GM12878 (cell line): ENCODE measurements at regions not wholly inside any gene's neighbourhood (a gene's known extent, or its start where the extent isn't known, plus 50 kb on each side); places are given as distances from the start of the nearest gene placed in this dataset.
"Not testable (repeated sequence)": the region's sequence is repeated elsewhere in the genome, so short reads cannot be mapped to it uniquely, and the experiment has no call there.

Source experiments
- ATAC-seq: fragments of 200-7000 bp; cut with Tn5 transposase; 3 replicates; pipeline ENCODE4 v1.9.1; 2020; ENCODE audit warnings: mild to moderate bottlenecking, moderate library complexity
- BruUV-seq: library from RNA; stranded (reverse); fragments of 400-500 nt; replicated peaks from 2 replicates; lab custom pipeline; 2021; lab: Mats Ljungman, UMichigan
- CTCF ChIA-PET: fragments of 300-600 bp; sonication (Branson Sonifier 250); formaldehyde crosslinking; extraction: SDS; loops from one replicate; lab custom pipeline; 2021; ENCODE audit warnings: inconsistent platforms; lab: Yijun Ruan, JAX
- POLR2A ChIA-PET: fragments of 350-600 bp; formaldehyde crosslinking; extraction: SDS; loops from one replicate; lab custom pipeline; 2021; ENCODE audit warnings: inconsistent platforms; lab: Charles Lee
- RAD21 ChIA-PET: fragments of 300-600 bp; sonication (Branson Sonifier 250); formaldehyde crosslinking; loops from one replicate; lab custom pipeline; 2023; ENCODE audit warnings: antibody characterized with exemption; ENCODE audit not compliant: unreplicated experiment; lab: Charles Lee
- SMC1A ChIA-PET: fragments of 300-600 bp; sonication (Branson Sonifier 250); formaldehyde crosslinking; loops from one replicate; lab custom pipeline; 2023; ENCODE audit not compliant: unreplicated experiment, uncharacterized antibody; lab: Charles Lee
- DNase-seq: peaks from one replicate; pipeline ENCODE4 v3.0.0-alpha.2; 2011; ENCODE audit warnings: low read depth, low spot score
- FAIRE-seq: peaks from 3 replicates; lab custom pipeline; 2011; peaks lifted over from hg19 to GRCh38; lab: Jason Lieb, UNC
- H2AFZ ChIP-seq: 2 replicates; pipeline ENCODE4 v1.6.0; 2011; ENCODE audit warnings: low read depth, low read length, control low read depth; ENCODE audit not compliant: control insufficient read depth
- H3K27ac ChIP-seq: 2 replicates; pipeline ENCODE4 v1.5.1; 2011; ENCODE audit warnings: control low read depth; ENCODE audit not compliant: control insufficient read depth, insufficient read depth
- H3K27me3 ChIP-seq, 2 experiments: replicated peaks in 1 of 2; 2 replicates each; pipeline versions ENCODE4 v1.6.0 to v1.6.1; 2011; ENCODE audit warnings: low read length in 1 of 2; ENCODE audit not compliant: control insufficient read depth in 2 of 2, insufficient read depth in 2 of 2
- H3K36me3 ChIP-seq, 2 experiments: 2 replicates each; pipeline ENCODE4 v1.5.1; 2011; ENCODE audit warnings: low read length in 1 of 2; ENCODE audit not compliant: control insufficient read depth in 2 of 2, insufficient read depth in 2 of 2
- H3K4me1 ChIP-seq: 2 replicates; pipeline ENCODE4 v1.6.1; 2011; ENCODE audit warnings: mild to moderate bottlenecking, low read length, moderate library complexity, mixed read lengths; ENCODE audit not compliant: control insufficient read depth, insufficient read depth
- H3K4me2 ChIP-seq: 2 replicates; pipeline ENCODE4 v1.6.0; 2011; ENCODE audit warnings: control low read depth; ENCODE audit not compliant: control insufficient read depth, insufficient read depth
- H3K4me3 ChIP-seq: fragments of 200-600 bp; sonication (generic); 2 replicates; pipeline ENCODE4 v1.5.1; 2016
- H3K79me2 ChIP-seq: 2 replicates; pipeline ENCODE4 v1.6.0; 2011; ENCODE audit warnings: low read length; ENCODE audit not compliant: control insufficient read depth, insufficient read depth
- H3K9ac ChIP-seq: 2 replicates; pipeline ENCODE4 v1.8.0; 2011; ENCODE audit warnings: low read length, control low read depth, mixed read lengths; ENCODE audit not compliant: control insufficient read depth, insufficient read depth
- H3K9me3 ChIP-seq: replicated peaks from 3 replicates; pipeline ENCODE4 v1.5.1; 2011; ENCODE audit warnings: mild to moderate bottlenecking, low read length; ENCODE audit not compliant: control insufficient read depth, insufficient read depth
- H4K20me1 ChIP-seq: 2 replicates; pipeline ENCODE4 v1.6.0; 2011; ENCODE audit not compliant: control insufficient read depth, insufficient read depth
- BRCA1 ChIP-seq: IDR thresholded peaks from 2 replicates; pipeline ENCODE4 v1.6.1; 2011; ENCODE audit warnings: low read depth, low read length, improper control_type of control experiment
- CREB1 ChIP-seq: IDR thresholded peaks from 2 replicates; pipeline ENCODE4 v1.6.1; 2012; ENCODE audit warnings: low read depth, mild to moderate bottlenecking, inconsistent platforms
- EGR1 ChIP-seq, 2 experiments: IDR thresholded peaks; 1 replicate in 1 of 2; 2 replicates in 1 of 2; pipeline ENCODE4 v1.6.1; 2011 to 2012; ENCODE audit warnings: low read depth in 2 of 2, low read length in 2 of 2, borderline replicate concordance in 1 of 2, mild to moderate bottlenecking in 1 of 2, moderate library complexity in 1 of 2
- MYC ChIP-seq: IDR thresholded peaks from 2 replicates; pipeline ENCODE4 v1.6.1; 2011; ENCODE audit warnings: mild to moderate bottlenecking, low read length, moderate library complexity, inconsistent platforms; ENCODE audit not compliant: insufficient read depth, insufficient replicate concordance, insufficient read length, severe bottlenecking
- NFYA ChIP-seq: IDR thresholded peaks from 2 replicates; pipeline ENCODE4 v1.6.1; 2011; ENCODE audit warnings: low read depth, mild to moderate bottlenecking, low read length, improper control_type of control experiment, borderline replicate concordance
- PML ChIP-seq: IDR thresholded peaks from 2 replicates; pipeline ENCODE4 v1.6.1; 2012; ENCODE audit warnings: low read length, inconsistent platforms
- RFX5 ChIP-seq: IDR thresholded peaks from 2 replicates; pipeline ENCODE4 v1.6.1; 2011; ENCODE audit warnings: low read depth, low read length, improper control_type of control experiment
- WGBS: methylation state at CpG from one replicate; pipeline ENCODE4 v1.1.6; 2016; ENCODE audit warnings: low lambda C conversion rate; ENCODE audit not compliant: insufficient replicate concordance, insufficient coverage; ENCODE audit errors: missing lambda C conversion rate; 5-methylcytosine and 5-hydroxymethylcytosine counted together
- in situ Hi-C: fragments of 300-500 bp; cut with MboI; formaldehyde crosslinking; loops from 9 replicates; pipeline ENCODE4 v1.14.3; 2018; ENCODE audit warnings: mixed read lengths
- intact Hi-C: fragments of 100-400 bp; cut with micrococcal nuclease; formaldehyde crosslinking; loops from one replicate; pipeline ENCODE4 v1.14.2; 2022; ENCODE audit not compliant: unreplicated experiment
- TF ChIP-seq, protein P1 (sequence below): fragments of 450-650 bp; IDR thresholded peaks from 2 replicates; pipeline ENCODE4 v1.6.1; 2014; ENCODE audit warnings: mild to moderate bottlenecking

DNA sequence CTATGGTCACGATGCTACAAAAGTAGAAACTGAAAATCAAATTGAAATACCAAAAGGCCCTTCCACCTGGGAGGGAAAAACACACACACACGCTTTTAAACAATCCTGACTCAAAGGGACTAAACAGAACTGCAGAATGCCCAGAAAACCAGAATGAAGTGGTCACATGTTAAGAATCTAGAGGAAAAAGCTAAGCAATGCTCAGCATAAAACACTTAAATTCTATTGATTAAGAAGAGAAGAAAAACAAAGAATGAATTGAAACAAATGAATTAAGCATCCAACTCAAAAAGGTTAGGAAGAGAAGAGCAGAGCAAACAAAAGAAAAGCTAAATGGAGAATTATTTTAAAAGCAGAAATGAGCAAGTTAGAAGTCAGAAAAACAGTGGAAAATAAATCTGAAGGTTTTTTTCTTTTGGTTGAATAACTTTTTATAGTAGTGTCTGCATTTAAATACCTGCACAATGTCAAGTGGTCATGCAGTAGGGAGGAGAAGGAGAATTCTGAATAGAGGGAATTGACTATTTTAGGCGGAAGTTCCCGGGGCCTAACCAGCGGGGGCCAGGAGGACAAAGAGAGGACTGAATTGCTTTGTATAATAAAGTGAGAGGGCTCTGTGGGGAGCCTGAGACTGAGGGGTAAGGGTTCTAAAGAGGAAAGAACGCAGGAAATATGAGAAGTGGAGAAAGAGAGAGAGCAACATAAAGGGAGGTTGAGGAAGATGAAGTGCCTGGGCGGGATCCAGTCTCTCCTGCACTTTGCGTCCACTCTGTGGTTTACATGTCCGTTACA is 146.8 kb downstream of the ATPSCKMT start (continued):
- TF ChIP-seq BRCA1: no peak
- TF ChIP-seq CREB1: no peak
- TF ChIP-seq EGR1 (IDR thresholded peaks at IDR 0.05; ENCODE audit: borderline replicate concordance in 1 of 2, low read depth in 2 of 2, low read length in 2 of 2): no peak
- TF ChIP-seq MYC: no peak
- TF ChIP-seq RFX5: no peak
- TF ChIP-seq, protein P1, sequence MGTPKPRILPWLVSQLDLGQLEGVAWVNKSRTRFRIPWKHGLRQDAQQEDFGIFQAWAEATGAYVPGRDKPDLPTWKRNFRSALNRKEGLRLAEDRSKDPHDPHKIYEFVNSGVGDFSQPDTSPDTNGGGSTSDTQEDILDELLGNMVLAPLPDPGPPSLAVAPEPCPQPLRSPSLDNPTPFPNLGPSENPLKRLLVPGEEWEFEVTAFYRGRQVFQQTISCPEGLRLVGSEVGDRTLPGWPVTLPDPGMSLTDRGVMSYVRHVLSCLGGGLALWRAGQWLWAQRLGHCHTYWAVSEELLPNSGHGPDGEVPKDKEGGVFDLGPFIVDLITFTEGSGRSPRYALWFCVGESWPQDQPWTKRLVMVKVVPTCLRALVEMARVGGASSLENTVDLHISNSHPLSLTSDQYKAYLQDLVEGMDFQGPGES: no peak
- TF ChIP-seq NFYA: no peak
- no peak for TF ChIP-seq PML

DNA sequence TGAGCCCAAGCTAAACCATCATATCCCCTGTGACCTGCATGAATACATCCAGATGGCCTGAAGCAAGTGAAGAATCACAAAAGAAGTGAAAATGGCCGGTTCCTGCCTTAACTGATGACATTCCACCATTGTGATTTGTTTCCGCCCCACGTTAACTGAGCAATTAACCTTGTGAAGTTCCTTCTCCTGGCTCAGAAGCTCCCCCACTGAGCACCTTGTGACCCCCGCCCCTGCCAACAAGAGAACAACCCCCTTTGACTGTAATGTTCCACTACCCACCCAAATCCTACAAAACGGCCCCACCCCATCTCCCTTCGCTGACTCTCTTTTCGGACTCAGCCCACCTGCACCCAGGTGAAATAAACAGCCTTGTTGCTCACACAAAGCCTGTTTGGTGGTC is 147.5 kb downstream of the ATPSCKMT start:
- H2AFZ ChIP-seq, H3K4me1 ChIP-seq, H3K9ac ChIP-seq, intact Hi-C loops, H3K4me2 ChIP-seq, DNase-seq, BruUV-seq, CTCF ChIA-PET, H4K20me1 ChIP-seq, H3K79me2 ChIP-seq, in situ Hi-C loops, H3K27ac ChIP-seq, RAD21 ChIA-PET, ATAC-seq, H3K27me3 ChIP-seq, FAIRE-seq, SMC1A ChIA-PET, H3K4me3 ChIP-seq, H3K9me3 ChIP-seq, POLR2A ChIA-PET, H3K36me3 ChIP-seq: not testable (repeated sequence)
- WGBS: 43% methylated on average over 7 of the region's 7 CpGs
